ENCODE measurements at regions not wholly inside any gene's neighbourhood (a gene's known extent, or its start where the extent isn't known, plus 50 kb on each side); places are given as distances from the start of the nearest gene placed in this dataset.

- DNase-seq (ENCODE audit: low read depth in 1 of 2, low spot score in 2 of 2): no peak
- Histone ChIP-seq H3K27ac (no peak overlapping the region), H3K27me3 (replicated peaks) (no peaks in the 10 kb centered on the region), H3K36me3 (no peaks in the 10 kb centered on the region), H3K4me1 (replicated peaks) (peaks cover 13% of the 10 kb centered on the region), H3K4me3 (no peak overlapping the region), H3K9me3 (replicated peaks) (no peaks in the 10 kb centered on the region)
Measured at GRCh38 chr4:38211885-38212284, 251.7 kb downstream of the PTTG2 start.

- H3K4me1 ChIP-seq (replicated peaks): peaks cover 13% of the 10 kb centered on the region
- no peaks in the 10 kb centered on the region for H3K9me3 ChIP-seq (replicated peaks)
- H3K27ac ChIP-seq: no peak overlapping the region
- no peak for DNase-seq (ENCODE audit: low read depth in 1 of 2, low spot score in 2 of 2)
- H3K36me3 ChIP-seq: no peaks in the 10 kb centered on the region
- H3K4me3 ChIP-seq: no peak overlapping the region
- H3K27me3 ChIP-seq (replicated peaks): no peaks in the 10 kb centered on the region
Measured at GRCh38 chr4:38213083-38213805, 253.0 kb downstream of the PTTG2 start.

- no peak for DNase-seq (ENCODE audit: low read depth in 1 of 2, low spot score in 2 of 2)
- H3K9me3 ChIP-seq (replicated peaks): no peaks in the 10 kb centered on the region
- no peaks in the 10 kb centered on the region for H3K4me1 ChIP-seq (replicated peaks)
- H3K27me3 ChIP-seq (replicated peaks): no peaks in the 10 kb centered on the region
- no peak overlapping the region for H3K4me3 ChIP-seq
- H3K27ac ChIP-seq: no peak overlapping the region
- H3K36me3 ChIP-seq: no peaks in the 10 kb centered on the region
Measured at GRCh38 chr4:38222892-38223291, 262.7 kb downstream of the PTTG2 start.

- Histone ChIP-seq H3K27me3 (replicated peaks) (no peaks in the 10 kb centered on the region), H3K4me1 (replicated peaks) (no peaks in the 10 kb centered on the region), H3K27ac (no peak overlapping the region), H3K36me3 (no peaks in the 10 kb centered on the region), H3K9me3 (replicated peaks) (no peaks in the 10 kb centered on the region), H3K4me3 (no peak overlapping the region)
- no peak for DNase-seq (ENCODE audit: low read depth in 1 of 2, low spot score in 2 of 2)
Measured at GRCh38 chr4:38223306-38223705, 263.1 kb downstream of the PTTG2 start.

- H3K9me3 ChIP-seq (replicated peaks): no peaks in the 10 kb centered on the region
- no peak for DNase-seq (ENCODE audit: low read depth in 1 of 2, low spot score in 2 of 2)
Measured at GRCh38 chr4:38223782-38224236, 263.6 kb downstream of the PTTG2 start.

GRCh38 chr4:38224850-38225249 lies 264.7 kb downstream of the PTTG2 start:
- DNase-seq (ENCODE audit: low read depth in 1 of 2, low spot score in 2 of 2): no peak
- no peak overlapping the region for H3K27ac ChIP-seq
- no peaks in the 10 kb centered on the region for H3K36me3 ChIP-seq
- H3K9me3 ChIP-seq (replicated peaks): no peaks in the 10 kb centered on the region
- H3K4me1 ChIP-seq (replicated peaks): no peaks in the 10 kb centered on the region
- no peak overlapping the region for H3K4me3 ChIP-seq
- no peaks in the 10 kb centered on the region for H3K27me3 ChIP-seq (replicated peaks)

More at GRCh38 chr4:38223782-38224236, 263.6 kb downstream of the PTTG2 start:
- Histone ChIP-seq H3K4me3 (no peak overlapping the region), H3K27ac (no peak overlapping the region), H3K4me1 (replicated peaks) (no peaks in the 10 kb centered on the region), H3K36me3 (no peaks in the 10 kb centered on the region), H3K27me3 (replicated peaks) (no peaks in the 10 kb centered on the region)

GRCh38 chr4:38226170-38226569 lies 266.0 kb downstream of the PTTG2 start:
- Histone ChIP-seq H3K36me3 (no peaks in the 10 kb centered on the region), H3K4me1 (replicated peaks) (no peaks in the 10 kb centered on the region), H3K4me3 (no peak overlapping the region), H3K27me3 (replicated peaks) (no peaks in the 10 kb centered on the region), H3K9me3 (replicated peaks) (no peaks in the 10 kb centered on the region), H3K27ac (no peak overlapping the region)
- no peak for DNase-seq (ENCODE audit: low read depth in 1 of 2, low spot score in 2 of 2)

- Histone ChIP-seq H3K27ac (no peak overlapping the region), H3K4me3 (no peak overlapping the region), H3K9me3 (replicated peaks) (no peaks in the 10 kb centered on the region), H3K36me3 (no peaks in the 10 kb centered on the region), H3K27me3 (replicated peaks) (no peaks in the 10 kb centered on the region), H3K4me1 (replicated peaks) (no peaks in the 10 kb centered on the region)
- DNase-seq (ENCODE audit: low read depth in 1 of 2, low spot score in 2 of 2): no peak
Measured at GRCh38 chr4:38230121-38230801, 270.1 kb downstream of the PTTG2 start.

- Histone ChIP-seq H3K4me1 (replicated peaks) (no peaks in the 10 kb centered on the region), H3K27me3 (replicated peaks) (no peaks in the 10 kb centered on the region), H3K9me3 (replicated peaks) (no peaks in the 10 kb centered on the region), H3K27ac (no peak overlapping the region), H3K36me3 (no peaks in the 10 kb centered on the region), H3K4me3 (no peak overlapping the region)
- DNase-seq (ENCODE audit: low read depth in 1 of 2, low spot score in 2 of 2): no peak
Measured at GRCh38 chr4:38230821-38231563, 270.8 kb downstream of the PTTG2 start.

GRCh38 chr4:38231626-38232025 lies 271.4 kb downstream of the PTTG2 start:
- Histone ChIP-seq H3K27me3 (replicated peaks) (no peaks in the 10 kb centered on the region), H3K36me3 (no peaks in the 10 kb centered on the region), H3K27ac (no peak overlapping the region), H3K9me3 (replicated peaks) (no peaks in the 10 kb centered on the region), H3K4me3 (no peak overlapping the region), H3K4me1 (replicated peaks) (no peaks in the 10 kb centered on the region)
- DNase-seq (ENCODE audit: low read depth in 1 of 2, low spot score in 2 of 2): no peak

- Histone ChIP-seq H3K27ac (no peak overlapping the region), H3K9me3 (replicated peaks) (no peaks in the 10 kb centered on the region), H3K27me3 (replicated peaks) (no peaks in the 10 kb centered on the region), H3K4me1 (replicated peaks) (no peaks in the 10 kb centered on the region), H3K36me3 (no peaks in the 10 kb centered on the region), H3K4me3 (no peak overlapping the region)
- DNase-seq (ENCODE audit: low read depth in 1 of 2, low spot score in 2 of 2): no peak
Measured at GRCh38 chr4:38232741-38233140, 272.5 kb downstream of the PTTG2 start.

- no peaks in the 10 kb centered on the region for H3K27me3 ChIP-seq (replicated peaks)
- no peaks in the 10 kb centered on the region for H3K4me1 ChIP-seq (replicated peaks)
- DNase-seq (ENCODE audit: low read depth in 1 of 2, low spot score in 2 of 2): no peak
- H3K9me3 ChIP-seq (replicated peaks): no peaks in the 10 kb centered on the region
- no peaks in the 10 kb centered on the region for H3K36me3 ChIP-seq
- H3K4me3 ChIP-seq: no peak overlapping the region
- no peak overlapping the region for H3K27ac ChIP-seq
Measured at GRCh38 chr4:38233727-38234480, 273.7 kb downstream of the PTTG2 start.

GRCh38 chr4:38235354-38235753 lies 275.2 kb downstream of the PTTG2 start:
- H3K27me3 ChIP-seq (replicated peaks): no peaks in the 10 kb centered on the region
- no peak overlapping the region for H3K27ac ChIP-seq
- no peak for DNase-seq (ENCODE audit: low read depth in 1 of 2, low spot score in 2 of 2)
- H3K4me1 ChIP-seq (replicated peaks): no peaks in the 10 kb centered on the region
- H3K9me3 ChIP-seq (replicated peaks): no peaks in the 10 kb centered on the region
- no peaks in the 10 kb centered on the region for H3K36me3 ChIP-seq
- no peak overlapping the region for H3K4me3 ChIP-seq

All from SJSA1 (cell line).